ENCODE measurements at regions not wholly inside any gene's neighbourhood (a gene's known extent, or its start where the extent isn't known, plus 50 kb on each side); places are given as distances from the start of the nearest gene placed in this dataset.
"Not testable (repeated sequence)": the region's sequence is repeated elsewhere in the genome, so short reads cannot be mapped to it uniquely, and the experiment has no call there.

GRCh38 chr6:58073263-58073662 lies 755.8 kb downstream of the PRIM2 start:
- no peak for DNase-seq

- not testable (repeated sequence) for DNase-seq
Measured at GRCh38 chr6:58090067-58090466, 772.6 kb downstream of the PRIM2 start.

- DNase-seq, result not testable (repeated sequence)
Measured at GRCh38 chr6:58097251-58097650, 779.8 kb downstream of the PRIM2 start.

- no peak for DNase-seq
Measured at GRCh38 chr6:58113960-58114359, 796.5 kb downstream of the PRIM2 start.

DNA sequence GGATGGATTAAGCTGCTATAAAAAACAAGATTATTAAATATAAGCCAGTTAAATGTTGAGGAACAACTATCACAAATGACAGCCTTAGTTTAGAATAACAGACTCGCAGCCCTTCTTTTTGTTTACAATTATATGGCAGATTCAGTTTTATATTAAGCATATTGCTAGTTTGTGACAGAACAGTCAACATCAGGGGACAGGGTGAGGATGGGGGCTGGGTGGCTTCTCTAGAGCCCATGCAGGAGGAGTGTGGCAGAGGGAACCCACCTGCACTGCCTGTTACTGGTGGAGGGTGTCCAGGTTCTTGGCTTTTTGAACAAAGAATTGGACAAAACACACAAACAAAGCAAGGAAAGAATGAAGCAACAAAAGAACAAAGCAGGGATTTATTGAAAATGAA lies 799.7 kb downstream of the PRIM2 start:
- not testable (repeated sequence) for DNase-seq

GRCh38 chr6:58121616-58122015 lies 804.2 kb downstream of the PRIM2 start:
- DNase-seq, result not testable (repeated sequence)

- DNase-seq, result not testable (repeated sequence)
Measured at GRCh38 chr6:58123770-58124169, 806.3 kb downstream of the PRIM2 start.

- DNase-seq, result not testable (repeated sequence)
Measured at GRCh38 chr6:58128549-58128948, 811.1 kb downstream of the PRIM2 start.

GRCh38 chr6:58129098-58129497 lies 811.7 kb downstream of the PRIM2 start:
- not testable (repeated sequence) for DNase-seq

- DNase-seq, result not testable (repeated sequence)
Measured at GRCh38 chr6:58139746-58140145, 822.3 kb downstream of the PRIM2 start.

DNA sequence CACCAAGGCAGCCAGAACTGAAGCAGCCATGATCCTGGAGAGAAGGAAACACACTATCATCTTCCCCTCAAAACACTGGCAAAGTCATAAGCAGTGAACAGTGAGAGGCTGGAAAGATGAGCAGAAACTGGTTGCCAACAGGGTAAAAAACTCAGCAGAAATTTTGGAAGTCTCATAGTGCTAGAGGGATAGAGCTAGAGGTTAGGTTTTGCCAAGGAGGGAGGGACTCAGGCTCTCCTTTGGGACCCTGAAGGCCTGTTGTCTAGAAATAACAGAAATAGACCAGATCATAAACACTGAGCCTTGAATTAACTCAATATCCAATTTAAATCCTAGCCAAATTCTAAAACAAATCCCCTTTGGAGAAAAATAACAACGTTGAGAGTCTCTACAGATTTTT lies 853.6 kb downstream of the PRIM2 start:
- not testable (repeated sequence) for DNase-seq

DNA sequence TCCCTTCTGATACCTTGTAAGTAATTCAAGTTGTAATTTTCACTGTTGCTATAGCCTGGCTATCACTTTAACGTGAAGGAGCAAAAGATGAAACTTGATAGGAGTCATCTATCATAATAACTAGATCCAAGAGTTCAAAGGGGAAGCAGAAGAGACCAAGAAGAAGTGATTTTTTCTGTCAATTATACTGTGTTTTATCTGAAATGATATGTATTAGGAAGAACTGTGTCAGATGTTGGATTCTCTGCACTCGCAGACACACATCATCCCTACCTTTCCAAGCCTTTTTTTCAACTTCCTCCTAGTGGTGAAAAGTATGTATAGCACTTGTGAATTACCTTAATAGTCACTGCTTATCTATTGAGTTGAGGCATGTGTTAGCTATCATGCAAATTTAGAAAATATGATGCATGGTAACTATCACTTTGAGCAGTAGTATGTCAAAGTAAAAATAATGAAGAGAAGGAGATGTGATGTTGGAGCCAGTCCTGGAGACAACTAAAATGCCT lies 864.2 kb downstream of the PRIM2 start:
- not testable (repeated sequence) for DNase-seq

DNA sequence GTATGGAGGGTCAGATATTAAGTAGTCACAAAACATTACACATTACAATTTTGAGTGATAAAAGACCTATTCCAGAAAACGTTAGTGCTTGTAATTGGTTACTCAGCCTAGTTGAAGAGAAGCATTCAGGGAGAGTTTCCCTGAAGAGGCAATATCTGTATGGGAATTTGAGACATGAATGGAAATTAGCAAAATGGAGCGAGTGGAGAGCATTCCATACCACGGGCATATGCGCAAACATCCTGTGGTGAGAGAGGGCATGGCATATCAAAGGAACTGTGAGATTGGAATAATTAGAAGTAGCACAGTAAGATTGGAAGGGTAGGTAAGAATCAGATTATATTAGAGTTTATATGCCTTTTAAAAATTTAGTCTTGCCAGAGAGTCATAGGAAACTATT lies 867.9 kb downstream of the PRIM2 start:
- DNase-seq, result not testable (repeated sequence)

GRCh38 chr6:58193209-58193608 lies 875.8 kb downstream of the PRIM2 start:
- not testable (repeated sequence) for DNase-seq

DNA sequence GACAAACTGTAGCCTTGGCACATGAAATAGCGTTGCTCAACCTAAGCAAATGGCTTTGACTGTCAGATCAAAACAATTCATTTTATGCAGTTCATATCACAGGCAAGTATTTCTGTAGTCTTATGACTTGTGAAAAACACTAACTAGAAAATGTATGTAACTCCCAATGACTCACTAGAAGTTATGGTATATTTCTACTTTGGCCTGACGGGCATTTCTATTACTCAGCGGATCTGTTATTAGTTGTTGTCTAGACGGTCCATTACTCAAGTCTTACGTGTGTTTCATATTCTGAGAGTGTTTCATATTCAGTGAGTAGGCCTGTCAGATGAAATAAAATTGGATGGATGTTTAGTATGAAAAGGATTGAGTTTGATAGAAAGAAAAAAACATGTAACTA lies 880.9 kb downstream of the PRIM2 start:
- DNase-seq, result no peak

- DNase-seq, result not testable (repeated sequence)
Measured at GRCh38 chr6:58237124-58237523, 919.7 kb downstream of the PRIM2 start.

DNA sequence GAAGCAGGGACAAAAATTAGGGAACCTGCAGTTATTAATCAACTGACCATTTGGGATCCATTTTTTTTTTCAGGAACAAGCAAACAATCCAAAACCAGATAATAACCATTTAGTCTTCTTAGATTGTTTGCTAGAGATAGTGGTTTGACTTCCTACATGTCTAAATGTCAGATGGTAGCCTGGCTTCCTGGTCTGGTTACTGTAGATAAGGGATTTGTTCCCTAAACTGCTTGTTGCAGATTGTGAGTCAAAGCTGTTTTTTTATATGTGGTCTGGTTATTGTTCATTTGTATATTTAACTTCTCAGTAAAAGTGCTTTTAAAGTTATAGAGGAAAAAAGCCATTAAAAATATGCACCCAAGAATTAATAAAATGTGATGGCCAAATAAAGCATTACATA lies 921.0 kb downstream of the PRIM2 start:
- DNase-seq, result not testable (repeated sequence)

- DNase-seq, result not testable (repeated sequence)
Measured at GRCh38 chr6:58257625-58258024, 940.2 kb downstream of the PRIM2 start.

DNA sequence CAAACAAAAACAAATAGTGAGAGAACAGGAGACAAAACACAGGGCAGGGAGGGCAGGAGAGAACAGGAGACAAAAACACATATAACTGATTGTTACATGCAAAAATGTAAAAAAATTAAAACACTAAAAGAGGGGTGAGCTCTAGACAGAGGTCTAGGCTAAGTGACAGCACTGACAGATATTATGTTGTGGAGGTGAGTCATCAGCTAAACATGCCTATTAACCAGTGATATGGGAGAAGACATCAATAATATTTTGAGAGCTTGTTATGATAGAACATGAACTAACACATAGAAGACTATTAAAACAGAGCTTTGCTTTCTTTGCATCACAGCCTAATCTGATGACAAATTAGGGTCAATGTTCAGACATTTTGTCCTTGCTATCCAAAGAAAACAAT lies 972.7 kb downstream of the PRIM2 start:
- DNase-seq, result no peak

- not testable (repeated sequence) for DNase-seq
Measured at GRCh38 chr6:58291319-58291718, 973.9 kb downstream of the PRIM2 start.

- DNase-seq, result not testable (repeated sequence)
Measured at GRCh38 chr6:58307901-58308300, 990.5 kb downstream of the PRIM2 start.

GRCh38 chr6:58332108-58332507 lies 1014.7 kb downstream of the PRIM2 start:
- not testable (repeated sequence) for DNase-seq

GRCh38 chr6:58342287-58342686 lies 1024.9 kb downstream of the PRIM2 start:
- not testable (repeated sequence) for DNase-seq

DNA sequence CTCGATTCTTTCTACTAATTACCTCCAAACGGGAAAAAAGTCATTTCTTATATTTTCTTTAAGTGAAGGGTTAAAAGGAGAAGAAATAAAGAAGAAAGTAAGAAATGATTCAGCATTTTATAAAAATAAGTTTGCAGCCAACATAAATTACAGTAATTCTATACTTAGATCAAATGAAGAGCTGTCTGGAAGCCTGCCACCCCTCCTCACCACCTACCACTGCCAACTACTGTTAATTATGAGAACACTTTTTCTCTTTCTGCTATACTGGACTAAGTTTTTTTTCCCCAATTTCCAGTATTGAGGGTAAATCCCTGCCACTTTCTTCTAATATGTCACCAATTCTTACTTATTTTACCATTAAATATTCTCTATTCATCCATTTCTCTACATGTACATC lies 1030.1 kb downstream of the PRIM2 start:
- DNase-seq, result not testable (repeated sequence)

Data from muscle of back (tissue), 3 donors.